ENCODE measurements at regions not wholly inside any gene's neighbourhood (a gene's known extent, or its start where the extent isn't known, plus 50 kb on each side); places are given as distances from the start of the nearest gene placed in this dataset.

GRCh38 chr6:134495890-134496248, 178.0 kb upstream of the SGK1 start:
- no peak for DNase-seq (ENCODE audit: low spot score)

- DNase-seq (ENCODE audit: low spot score), result no peak
Observed at GRCh38 chr6:134495203-134495889, 177.4 kb upstream of the SGK1 start.

GRCh38 chr6:134493789-134494188, 175.9 kb upstream of the SGK1 start:
- no peak for DNase-seq (ENCODE audit: low spot score)

DNA sequence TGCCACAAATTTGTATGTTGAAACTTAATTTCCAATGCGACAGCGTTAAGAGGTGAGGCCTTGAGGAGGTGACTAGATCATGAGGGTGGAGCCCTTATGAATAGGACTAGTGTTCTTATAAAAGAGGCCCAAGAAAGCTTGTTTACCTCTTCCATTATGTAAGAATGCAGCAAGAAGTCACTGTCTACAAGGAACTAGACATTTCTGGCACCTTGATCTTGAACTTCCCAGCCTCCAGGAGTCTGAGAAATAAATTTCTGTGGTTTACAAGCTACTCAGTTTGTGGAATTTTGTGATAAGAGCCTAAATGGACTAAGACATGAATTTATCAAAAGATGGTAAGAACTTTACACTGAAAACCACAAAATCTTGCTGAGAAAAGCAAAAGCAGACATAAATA, 173.6 kb upstream of the SGK1 start:
- no peak for DNase-seq (ENCODE audit: low spot score)

DNA sequence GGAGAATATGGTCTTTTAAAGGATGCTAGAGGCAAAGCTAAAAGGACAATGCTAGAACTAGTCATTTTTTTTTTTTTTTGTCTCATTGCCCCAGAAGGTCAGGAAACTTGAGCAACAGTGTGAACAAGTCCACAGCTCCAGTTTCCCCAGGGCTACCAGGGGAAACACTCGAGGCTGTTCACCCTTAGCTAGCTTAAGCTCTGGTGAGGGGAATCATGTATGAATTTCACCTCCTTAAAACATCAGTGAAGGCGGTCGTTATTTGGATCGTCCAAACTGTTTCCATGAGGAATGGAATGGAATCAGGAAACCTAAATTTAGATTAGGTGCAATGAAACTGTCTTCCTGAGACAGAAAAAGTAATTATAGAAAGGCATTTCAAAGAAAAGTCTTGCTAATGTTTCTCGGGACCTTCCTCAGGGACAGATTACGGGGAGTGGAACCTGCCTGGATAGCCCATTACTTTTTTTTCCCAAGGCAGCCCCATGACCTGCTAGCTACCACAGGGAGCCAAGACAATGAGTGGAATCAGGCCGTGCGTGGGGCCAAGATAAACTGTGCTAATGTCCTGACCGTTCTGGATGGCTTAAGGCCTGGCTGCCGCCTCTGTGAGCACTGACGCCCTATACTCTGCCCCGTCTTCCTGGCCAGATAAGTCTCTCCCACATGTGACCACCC, 164.8 kb upstream of the SGK1 start:
- no peak for DNase-seq (ENCODE audit: low spot score)

DNA sequence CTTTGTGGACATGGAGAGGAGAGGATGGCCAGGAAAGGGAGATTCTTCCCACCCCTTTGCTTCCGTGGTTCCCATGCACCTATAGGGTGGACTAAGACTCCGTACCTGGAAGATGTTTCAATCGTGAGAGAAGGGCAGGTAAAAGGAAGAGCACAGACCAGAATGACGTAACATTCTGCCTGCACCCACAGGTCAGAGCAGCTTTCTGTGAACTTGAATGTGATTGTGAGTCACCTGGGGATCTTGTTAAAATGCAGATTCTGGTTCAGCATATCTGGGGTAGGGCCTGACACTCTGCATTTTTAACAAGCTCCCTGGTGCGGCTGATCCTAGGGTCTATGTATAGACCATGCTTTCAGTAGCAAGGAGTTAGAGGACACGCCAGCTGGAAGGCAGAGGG, 164.1 kb upstream of the SGK1 start:
- no peak for DNase-seq (ENCODE audit: low spot score)

DNA sequence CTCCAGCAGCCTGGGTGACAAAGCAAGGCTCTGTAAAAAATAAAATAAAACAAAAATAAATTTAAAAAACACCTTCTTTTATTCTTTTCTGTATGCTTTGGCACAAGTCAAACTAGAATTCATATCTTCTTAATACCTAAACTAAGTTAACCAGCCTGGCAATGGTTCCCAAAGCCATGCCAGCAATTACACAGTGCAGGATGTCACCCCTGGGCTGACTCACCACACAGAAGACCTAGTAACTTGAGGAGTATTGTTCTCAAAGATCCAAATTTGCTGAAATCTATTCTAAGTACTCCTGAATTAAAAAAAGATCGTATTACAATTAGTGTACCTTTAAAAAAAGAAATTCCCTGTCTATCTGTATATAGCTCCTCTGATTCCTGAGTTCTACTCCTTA, 162.7 kb upstream of the SGK1 start:
- no peak for DNase-seq (ENCODE audit: low spot score)

DNA sequence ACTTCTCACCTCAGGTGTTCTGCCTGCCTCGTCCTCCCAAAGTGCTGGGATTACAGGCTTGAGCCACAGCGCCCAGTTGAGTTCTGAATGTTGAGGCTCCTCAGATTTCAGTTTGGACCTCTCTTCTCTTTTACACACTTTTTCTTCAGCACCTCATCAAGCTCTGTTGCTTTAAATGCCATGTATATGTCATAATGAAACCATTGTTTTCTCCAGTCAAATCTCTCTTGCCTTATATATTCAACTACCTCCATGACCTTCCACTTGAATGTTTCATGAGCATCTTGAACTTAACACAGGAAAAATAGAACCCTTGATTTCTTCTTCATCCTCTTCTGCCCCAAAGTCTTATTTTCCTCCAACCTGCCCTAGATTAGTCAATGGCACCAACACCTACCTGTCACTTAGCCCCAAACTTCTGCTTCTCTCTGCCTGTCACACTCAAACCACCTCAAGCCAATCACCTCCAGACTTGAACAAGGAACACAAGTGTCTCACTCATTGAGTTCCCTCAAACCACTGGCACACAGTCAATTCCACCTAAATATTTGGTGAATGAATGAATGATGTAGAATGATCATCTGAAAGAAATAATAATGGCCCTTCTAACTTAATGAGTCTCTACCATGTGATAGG, 161.0 kb upstream of the SGK1 start:
- DNase-seq (ENCODE audit: low spot score), result no peak

DNA sequence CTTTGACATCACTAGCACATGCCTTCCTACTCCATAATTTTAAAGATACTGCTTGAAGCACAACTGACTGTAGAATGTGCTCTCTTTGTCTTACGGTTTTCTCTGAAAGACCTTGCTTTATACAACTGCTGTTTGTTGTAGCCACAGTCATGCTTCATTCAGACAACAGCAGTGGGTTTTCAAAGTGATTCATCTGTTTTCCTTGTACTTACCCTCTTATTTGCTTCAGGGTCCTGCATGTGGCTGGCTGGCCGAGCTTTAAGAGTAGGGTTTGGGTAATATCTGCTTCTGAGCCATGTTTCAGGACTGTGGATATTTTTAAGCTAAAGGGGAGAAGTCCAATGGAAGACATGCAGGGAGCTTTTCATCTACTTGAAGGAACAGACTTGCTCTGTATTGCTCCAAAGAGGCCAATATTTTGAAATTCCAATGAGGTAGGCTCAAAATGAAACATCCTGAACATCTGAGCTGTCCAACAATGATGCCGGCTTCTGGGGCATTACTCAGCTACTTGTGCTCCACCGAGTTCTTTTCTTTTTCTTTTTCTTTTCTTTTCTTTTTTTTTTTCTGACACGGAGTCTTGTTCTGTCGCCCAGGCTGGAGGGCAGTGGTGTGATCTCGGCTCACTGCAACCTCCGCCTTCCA, 160.2 kb upstream of the SGK1 start:
- no peak for DNase-seq (ENCODE audit: low spot score)

- DNase-seq (ENCODE audit: low spot score), result no peak
Observed at GRCh38 chr6:134474955-134475354, 157.0 kb upstream of the SGK1 start.

DNA sequence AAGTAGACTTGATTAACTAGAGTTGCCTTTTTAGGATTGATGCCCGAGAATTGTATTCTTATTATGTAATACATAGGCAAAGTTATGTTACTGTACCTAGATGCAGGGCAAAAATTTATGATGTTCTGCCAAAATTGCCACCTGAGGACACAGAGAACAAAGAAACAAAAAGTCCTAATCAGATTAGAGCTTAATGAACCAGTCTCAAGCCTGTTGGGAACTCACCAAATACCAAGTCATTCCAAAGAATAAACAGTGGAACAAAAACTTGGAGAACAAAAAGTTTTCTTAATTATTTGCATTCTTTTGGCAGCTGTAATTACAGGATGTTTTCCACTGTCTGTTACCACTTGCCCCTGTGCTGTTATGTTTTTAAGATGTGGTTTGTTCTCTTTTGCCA, 154.7 kb upstream of the SGK1 start:
- no peak for DNase-seq (ENCODE audit: low spot score)

GRCh38 chr6:134472046-134472445, 154.1 kb upstream of the SGK1 start:
- no peak for DNase-seq (ENCODE audit: low spot score)

DNA sequence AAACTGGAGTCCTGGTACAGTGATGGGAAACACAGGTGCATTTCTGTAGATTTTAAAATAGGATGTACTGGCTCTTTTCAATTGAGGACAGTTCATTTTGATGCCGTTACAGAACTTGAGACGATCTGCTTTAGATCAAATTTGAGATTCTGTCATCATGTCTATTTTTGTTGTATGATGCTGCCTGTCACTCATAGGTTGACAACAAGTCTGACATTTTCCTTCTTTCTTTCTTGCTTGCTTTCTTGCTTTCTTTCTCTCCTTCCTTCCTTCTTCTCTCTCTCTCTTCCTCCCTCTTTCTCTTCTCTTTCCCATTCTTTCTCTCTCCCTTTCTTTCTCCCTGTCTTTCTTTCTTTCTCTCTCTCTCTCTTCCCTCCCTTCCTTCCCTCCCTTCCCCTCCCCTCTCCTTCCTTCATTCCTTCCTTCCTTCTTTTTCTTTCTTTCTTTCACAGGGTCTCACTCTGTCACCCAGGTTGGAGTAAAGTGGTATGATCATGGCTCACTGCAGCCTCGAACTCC, 152.6 kb upstream of the SGK1 start:
- DNase-seq (ENCODE audit: low spot score), result no peak

- no peak for DNase-seq (ENCODE audit: low spot score)
Observed at GRCh38 chr6:134469702-134470456, 152.0 kb upstream of the SGK1 start.

DNA sequence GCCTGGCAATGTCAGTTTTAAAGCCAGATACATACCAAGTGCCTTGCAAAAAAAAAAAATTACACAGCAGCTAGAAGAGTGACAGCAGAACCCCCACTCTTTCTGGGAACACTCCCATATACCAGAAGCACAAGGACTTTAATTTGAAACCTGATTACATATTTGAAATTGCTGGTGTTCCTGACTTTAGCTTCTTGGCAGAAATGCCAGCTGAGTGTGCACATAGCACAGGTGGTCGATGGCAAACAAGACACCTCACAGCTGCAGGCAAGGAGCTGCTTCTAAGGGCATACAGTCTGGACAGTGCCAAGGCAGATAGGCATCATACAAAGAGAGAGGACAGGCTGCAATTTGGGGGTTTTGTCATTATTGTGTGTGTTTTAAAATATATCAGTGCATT, 150.7 kb upstream of the SGK1 start:
- no peak for DNase-seq (ENCODE audit: low spot score)

DNA sequence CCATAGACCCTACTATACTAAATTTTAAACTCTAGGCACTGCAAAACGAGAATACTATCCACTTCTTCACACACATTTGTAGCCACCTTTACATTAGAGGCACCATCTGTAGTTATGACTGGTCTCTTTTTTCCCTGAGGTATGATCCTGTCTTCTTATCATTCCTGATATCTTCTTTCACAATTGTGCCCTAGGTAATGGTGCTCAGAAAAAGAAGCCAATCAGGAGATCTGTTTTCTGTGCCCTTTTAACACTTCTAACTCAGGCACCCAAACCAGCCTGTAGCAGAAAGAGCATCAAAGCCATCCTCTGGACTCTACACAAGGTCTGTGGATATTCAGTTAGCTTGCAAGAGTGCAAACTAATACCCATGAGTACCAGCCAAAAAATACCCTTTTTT, 149.7 kb upstream of the SGK1 start:
- no peak for DNase-seq (ENCODE audit: low spot score)

- DNase-seq (ENCODE audit: low spot score), result no peak
Observed at GRCh38 chr6:134466771-134467525, 149.0 kb upstream of the SGK1 start.

DNA sequence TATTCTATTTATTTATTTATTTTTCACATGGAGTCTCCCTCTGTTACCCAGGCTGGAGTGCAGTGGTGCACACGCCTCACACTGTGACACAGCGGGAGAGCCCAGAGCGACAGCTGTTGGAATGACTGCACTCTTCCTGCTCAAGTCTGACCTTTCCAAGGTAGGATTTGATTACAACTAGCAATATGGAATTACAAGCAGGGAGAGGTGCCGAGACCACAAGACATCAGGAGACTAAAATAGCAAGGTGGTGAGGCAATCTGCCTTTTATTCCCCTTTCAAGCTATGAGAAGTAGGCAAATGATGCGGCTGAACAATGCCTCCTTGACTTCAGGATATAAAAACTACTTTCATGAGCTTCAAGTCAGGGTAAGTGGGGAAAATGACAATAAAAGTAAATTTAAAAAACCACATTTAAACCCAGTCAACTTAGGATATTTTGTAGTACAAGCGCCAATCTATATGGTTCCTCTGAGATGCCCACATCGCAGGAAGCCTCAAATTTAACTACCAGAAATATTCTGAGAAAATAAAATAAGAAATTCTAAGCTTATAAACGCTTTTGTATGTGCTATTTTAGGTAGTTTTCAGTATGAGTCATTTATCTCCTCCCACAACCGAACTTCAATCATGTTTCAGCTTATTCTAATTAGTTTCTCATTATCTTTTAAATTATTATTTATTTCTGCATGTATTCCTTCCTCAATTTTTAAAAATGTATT, 146.9 kb upstream of the SGK1 start:
- no peak for DNase-seq (ENCODE audit: low spot score)

DNA sequence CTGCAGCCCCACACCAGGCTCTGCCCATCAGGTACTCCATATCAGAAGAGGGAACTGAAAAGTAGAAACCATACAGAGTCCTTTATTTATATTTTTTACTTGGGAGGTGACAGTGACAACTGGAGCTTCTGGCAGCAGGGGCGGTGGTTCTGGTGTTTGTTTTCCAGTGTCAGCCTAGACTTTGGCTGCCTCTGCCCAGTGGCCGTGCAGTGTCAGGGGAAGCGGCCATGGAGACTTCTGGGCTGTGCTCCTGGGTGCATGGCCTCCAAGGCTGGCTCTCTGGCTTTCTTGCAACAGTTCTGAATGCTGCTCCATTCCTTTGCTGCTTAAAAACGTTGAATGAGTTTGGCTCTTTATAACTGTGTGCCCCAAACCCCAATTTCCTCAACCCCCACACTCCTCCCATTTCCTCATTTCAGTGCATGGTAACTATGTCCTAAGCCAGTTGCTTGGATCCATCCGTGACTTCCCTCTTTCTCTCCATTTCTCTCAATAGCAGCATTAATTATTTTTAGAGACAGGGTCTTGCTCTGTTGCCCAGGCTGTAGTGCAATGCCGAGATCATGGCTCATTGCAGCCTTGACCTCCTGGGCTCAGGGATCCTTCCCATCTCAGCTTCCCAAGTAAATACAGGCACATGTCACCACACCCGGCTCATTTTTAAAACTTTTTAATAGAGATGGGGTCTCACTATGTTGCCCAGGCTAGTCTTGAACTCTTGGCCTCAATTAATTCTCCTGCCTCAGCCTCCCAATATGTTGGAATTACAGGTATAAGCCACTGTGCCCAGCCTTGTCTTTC, 141.1 kb upstream of the SGK1 start:
- DNase-seq (ENCODE audit: low spot score), result no peak

DNA sequence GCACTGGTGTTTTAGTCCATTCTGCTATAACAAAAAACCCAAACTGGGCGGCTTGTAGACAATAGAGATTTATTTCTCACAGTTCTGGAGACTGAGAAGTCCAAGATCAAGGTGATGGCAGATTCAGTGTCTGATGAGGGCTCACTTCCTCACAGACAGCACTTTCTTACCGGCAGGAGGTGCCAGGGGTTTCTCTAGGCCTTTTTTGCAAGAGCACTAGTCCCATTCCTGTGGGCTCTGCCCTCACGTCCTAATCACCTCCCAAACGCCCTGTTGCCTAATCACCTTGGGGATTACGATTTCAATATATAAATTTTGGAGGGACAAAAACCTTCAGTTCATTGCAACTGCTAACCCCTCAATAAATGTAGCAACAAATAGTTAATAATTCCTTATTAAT, 140.0 kb upstream of the SGK1 start:
- DNase-seq (ENCODE audit: low spot score), result no peak
